Mucosa of gallbladder (tissue), 1 donor: ENCODE measurements at regions not wholly inside any gene's neighbourhood (a gene's known extent, or its start where the extent isn't known, plus 50 kb on each side); places are given as distances from the start of the nearest gene placed in this dataset.

Experiments
- DNase-seq: peaks from one replicate; pipeline ENCODE4 v3.0.0-alpha.2; 2020; ENCODE audit warnings: low spot score
- donor health status: DM: no; HTN: no; CAD: no.

DNA sequence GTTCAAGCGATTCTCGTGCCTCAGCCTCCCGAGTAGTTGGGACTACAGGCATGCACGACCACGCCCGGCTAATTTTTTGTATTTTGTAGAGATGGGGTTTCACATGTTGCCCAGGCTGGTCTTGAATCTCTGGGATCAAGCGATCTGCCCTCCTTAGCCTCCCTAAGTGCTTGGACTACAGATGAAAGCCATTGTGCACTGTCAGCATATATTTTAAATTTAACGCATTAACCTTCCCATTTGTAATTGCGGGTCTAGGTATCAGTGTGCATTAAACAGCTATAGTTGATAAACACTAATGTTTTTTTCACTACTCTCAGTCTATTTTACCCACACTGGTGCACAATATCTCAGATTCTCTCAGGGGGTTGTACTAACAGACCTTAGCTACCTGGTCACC, 1930.8 kb downstream of the C4orf33 start:
- no peak for DNase-seq

DNA sequence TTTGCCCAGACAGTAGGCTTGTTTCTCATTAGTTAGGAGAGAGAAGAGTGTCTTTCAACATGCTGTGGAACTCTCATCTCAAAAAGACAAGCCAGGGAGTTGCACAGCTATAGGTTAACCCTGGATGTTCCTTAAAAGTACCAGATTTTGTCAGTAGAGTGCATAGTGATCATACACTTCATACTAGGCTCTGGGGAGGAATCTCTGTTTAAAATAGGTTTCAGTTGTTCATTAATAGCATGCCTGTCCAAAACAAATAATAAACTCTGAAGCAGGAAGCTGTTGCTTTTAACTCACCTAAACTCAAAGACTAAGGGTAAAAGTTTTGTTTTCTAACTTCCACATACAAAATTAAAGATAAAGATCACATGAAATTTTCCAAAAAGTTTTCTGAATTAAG, 1948.4 kb downstream of the C4orf33 start:
- DNase-seq: no peak

DNA sequence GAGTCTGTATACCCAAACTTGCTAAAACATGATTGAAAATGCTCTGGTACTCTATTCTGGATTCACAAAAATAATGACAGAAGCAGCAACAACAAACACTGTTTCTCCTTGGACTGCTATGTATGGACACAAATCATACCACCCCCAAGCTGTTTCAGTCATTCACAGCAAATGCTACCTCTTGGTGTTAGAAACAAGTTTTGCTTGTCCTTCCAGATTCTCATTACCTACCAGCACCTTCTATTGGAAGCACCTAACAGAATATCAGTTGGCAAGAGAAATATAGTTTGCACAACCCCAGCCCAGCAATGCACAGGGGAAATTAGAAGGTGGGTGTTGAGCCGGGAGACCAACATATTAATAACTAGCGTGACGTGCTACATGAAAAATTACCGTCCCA, 1950.9 kb downstream of the C4orf33 start:
- DNase-seq: no peak

DNA sequence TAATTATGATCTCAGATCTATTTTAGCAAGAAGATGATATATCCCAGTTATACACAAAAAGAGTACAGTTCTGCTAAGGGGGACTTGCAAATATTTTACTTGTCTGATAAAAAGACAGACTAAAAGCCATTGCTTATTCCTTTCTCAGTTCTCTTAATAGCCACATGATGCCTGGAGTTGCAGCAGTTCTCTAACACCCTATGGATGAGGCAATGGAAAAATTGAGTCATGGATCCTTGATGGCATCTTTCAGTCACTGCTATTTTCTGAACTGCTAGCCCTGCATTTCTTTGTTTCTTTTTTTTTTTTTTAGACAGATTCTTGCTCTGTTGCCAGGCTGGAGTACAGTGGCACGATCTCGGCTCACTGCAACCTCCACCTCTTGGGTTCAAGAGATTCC, 1956.7 kb downstream of the C4orf33 start:
- no peak for DNase-seq

GRCh38 chr4:131054489-131055019, 1958.6 kb downstream of the C4orf33 start:
- DNase-seq: no peak

DNA sequence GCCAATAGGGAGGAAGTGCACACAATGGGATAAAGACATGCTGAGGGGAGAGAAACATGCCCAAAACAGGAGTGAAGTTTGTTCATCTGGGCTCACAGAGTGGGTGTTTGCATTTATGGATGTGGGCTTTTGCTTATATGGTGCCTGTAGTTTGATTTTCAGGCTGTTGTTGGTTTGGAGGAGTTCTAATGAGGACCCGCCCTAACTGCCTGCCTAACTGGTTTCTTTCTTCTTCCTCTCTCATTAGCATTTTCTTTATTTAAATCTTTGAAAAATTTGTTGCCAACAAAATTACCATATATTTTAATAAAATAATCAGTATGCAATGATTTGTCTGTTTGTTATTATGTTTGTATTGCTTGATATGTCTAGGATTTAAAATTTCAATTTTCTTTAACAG, 1965.8 kb downstream of the C4orf33 start:
- no peak for DNase-seq

- no peak for DNase-seq
Observed at GRCh38 chr4:131063878-131064277, 1967.9 kb downstream of the C4orf33 start.

- no peak for DNase-seq
Observed at GRCh38 chr4:131081069-131081468, 1985.1 kb downstream of the C4orf33 start.

GRCh38 chr4:131084997-131085396, 1989.0 kb downstream of the C4orf33 start:
- no peak for DNase-seq

DNA sequence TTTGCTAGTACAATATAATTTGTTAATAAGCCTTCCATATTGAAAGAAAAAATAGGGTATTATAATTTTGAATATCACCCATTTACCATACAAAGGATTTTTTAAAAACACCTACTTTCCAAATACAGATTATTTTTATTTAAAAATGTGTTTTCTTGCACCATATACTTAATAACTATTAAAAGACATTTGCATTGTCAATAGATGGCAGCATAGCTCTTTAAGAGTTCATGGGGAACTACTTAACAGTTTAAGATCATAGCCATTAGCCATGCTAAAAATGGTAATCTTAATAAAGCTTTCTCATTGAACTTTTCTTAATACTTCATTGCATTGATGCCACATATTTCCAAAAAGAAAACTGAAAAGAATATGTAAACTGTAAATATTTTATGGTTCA, 1995.9 kb downstream of the C4orf33 start:
- no peak for DNase-seq

DNA sequence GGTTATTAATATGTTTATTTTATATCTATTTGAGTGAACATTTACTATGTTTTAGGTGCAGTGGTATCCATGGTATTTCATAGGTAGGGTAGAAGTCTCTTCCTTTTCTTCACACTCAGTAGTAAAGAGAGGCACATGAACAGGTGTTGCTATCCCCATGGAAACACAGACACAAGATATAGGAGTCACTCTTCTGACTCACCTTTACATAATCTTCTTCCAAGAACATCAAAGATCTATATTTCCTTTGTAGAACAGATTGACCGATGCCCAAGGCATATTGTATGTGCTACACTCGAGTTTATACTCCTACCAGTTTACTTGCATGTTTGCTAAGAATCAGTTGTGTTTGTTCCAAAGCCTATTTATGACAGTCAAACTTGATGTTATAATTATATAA, 1997.4 kb downstream of the C4orf33 start:
- no peak for DNase-seq

DNA sequence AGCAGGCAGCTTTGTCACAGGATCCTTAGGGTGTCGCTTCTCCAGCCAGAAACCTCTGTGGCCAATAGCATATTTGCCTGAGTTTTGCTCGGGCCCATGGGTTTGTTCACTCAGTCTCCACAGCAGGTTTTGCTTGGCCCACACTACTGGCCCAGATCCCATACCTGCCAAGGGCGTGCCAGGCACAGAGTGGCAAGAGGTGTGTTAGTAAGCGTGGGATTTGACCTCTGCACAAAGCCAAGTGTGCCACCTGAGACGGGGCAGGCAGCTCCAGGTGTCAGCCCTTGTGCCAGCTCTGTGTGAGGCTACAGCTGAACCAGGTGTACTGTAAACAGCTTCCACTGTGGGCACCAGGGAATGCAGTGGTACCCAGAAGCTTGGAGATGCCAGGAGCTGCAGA, 2003.0 kb downstream of the C4orf33 start:
- no peak for DNase-seq

DNA sequence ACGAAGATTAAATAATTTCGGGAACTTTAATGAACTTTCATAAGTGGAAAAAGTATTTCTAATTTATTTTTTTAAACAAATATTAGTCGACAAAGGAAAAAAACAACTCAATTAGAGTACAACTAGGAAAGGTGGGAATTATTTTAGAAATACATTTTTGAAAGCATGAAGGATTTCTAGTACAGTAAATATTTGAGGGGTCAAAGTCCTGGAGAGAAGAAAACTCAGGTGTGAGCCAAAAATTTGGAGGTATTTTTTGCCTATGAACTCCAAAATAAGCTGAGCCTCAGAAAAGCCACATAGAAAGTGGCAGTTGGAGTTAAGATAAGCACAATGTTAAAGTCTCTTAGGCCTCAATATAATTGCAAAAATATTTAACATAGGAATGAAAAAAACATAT, 2017.3 kb downstream of the C4orf33 start:
- DNase-seq: no peak

- no peak for DNase-seq
Observed at GRCh38 chr4:131113704-131114103, 2017.8 kb downstream of the C4orf33 start.

- DNase-seq: no peak
Observed at GRCh38 chr4:131119661-131120060, 2023.7 kb downstream of the C4orf33 start.

GRCh38 chr4:131137196-131137595, 2011.9 kb upstream of the PCDH10 start:
- no peak for DNase-seq

DNA sequence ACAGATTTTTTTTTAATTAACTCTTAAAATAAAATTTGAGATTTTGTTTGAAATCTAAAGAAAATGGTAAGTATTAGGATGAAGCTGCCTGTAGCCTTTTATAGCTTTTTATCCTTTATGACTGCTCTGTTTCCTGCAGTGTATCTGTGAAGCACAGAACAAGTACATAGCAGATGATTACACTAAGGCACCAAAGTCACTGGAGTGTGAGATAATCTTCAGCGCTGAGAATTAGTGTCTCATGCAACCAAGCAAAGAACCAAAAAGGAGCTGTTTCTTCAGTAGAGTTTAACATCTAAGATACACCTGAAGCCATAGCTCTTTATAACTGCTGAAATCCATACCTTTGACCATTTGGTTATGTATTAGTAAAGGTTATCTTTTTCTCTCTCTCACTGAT, 1989.8 kb upstream of the PCDH10 start:
- no peak for DNase-seq

- no peak for DNase-seq
Observed at GRCh38 chr4:131192318-131192717, 1956.8 kb upstream of the PCDH10 start.

- no peak for DNase-seq
Observed at GRCh38 chr4:131207589-131207988, 1941.5 kb upstream of the PCDH10 start.

DNA sequence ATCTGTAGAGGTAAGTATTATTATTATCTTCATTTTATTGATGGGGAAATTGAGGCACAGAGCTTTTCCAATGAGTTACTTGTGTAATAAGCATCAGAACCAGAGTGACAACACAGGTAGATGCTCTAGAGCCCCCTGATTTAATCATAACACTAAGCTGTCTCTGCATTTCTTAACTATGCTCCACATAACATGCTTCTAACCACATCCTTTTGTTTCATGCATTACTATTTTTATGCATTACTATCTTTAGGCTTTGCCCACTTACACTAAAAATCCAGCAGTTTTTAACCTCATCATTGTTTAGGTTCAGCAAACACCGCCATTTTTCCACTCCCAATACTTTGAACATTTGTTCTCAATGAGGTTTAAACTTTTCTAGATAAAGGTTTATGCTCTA, 1900.8 kb upstream of the PCDH10 start:
- DNase-seq: no peak

- DNase-seq: no peak
Observed at GRCh38 chr4:131251321-131251720, 1897.8 kb upstream of the PCDH10 start.

DNA sequence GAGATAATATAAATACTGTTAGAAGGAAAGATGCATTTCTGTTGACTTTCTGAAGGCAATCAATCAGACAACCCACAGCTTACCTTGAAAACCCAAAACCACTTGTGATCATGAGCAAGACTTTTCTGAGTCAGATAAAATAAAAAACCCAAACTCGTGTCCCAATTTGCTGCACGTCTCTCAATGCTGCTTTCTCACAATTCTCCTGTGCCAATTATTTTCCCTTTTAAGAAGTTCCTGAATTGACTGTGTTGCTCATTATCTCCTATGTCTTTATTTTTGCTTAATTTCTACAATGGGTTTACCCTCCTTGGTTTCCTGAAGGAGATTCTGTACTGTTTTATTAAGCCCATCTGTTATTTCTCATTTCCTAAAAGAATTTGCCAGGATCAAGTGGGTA, 1891.9 kb upstream of the PCDH10 start:
- no peak for DNase-seq

- DNase-seq: no peak
Observed at GRCh38 chr4:131258361-131258760, 1890.7 kb upstream of the PCDH10 start.

DNA sequence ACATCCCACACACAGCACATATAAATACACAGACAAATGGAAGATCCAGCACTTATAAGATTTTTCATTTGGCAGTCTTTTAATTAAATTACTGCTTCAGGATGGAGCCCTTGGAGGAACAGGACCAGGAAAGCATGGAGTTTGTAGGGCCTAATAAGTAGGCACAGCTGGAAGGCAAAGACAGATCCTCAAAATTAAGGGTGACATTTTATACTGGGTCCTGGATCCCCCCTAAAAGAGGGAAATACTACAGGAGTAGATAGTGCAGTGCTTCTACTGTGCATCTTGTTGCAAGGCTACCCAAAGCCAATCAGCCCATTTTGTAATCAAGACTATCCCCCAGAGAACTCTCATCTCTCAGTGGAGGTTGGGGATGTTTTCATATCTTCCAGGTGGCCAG, 1860.7 kb upstream of the PCDH10 start:
- no peak for DNase-seq

DNA sequence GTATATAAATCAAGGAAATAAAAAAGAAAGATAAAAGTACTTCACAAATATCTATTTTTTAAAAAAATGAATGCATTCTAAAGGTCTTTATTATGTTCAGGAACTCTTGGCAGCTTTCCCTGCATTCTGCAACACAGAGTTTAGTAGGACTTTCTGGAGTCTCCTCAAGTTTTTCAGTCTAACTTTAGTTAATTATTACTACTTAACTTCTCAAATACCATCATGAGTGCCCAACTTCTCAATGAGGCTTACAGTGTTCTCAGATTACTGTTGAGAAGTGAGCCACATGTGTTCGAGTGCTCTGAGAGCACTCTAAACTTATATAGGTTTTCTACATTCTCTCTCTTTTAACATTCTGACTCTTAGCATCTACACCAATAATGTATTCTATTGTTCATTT, 1852.9 kb upstream of the PCDH10 start:
- DNase-seq: no peak
